AG04450 (cell line): ENCODE measurements at regions not wholly inside any gene's neighbourhood (a gene's known extent, or its start where the extent isn't known, plus 50 kb on each side); places are given as distances from the start of the nearest gene placed in this dataset.

Experiments
- CTCF ChIA-PET: fragments of 300-600, 350-600 bp; formaldehyde crosslinking; extraction: SDS; loops from one replicate; lab custom pipeline; 2022; ENCODE audit warnings: antibody characterized with exemption, inconsistent platforms; lab: Charles Lee
- POLR2A ChIA-PET: fragments of 350-600 bp; formaldehyde crosslinking; extraction: SDS; loops from one replicate; lab custom pipeline; 2021; ENCODE audit warnings: antibody characterized with exemption, inconsistent platforms; lab: Yijun Ruan, JAX
- DNase-seq: peaks from one replicate; pipeline ENCODE4 v3.0.0-alpha.2; 2011; ENCODE audit warnings: low read depth, low spot score
- H3K27ac ChIP-seq: one replicate; pipeline ENCODE4 v1.5.1; 2012; ENCODE audit warnings: low read depth, low read length, control low read depth
- H3K27me3 ChIP-seq: one replicate; pipeline ENCODE4 v1.6.0; 2012; ENCODE audit warnings: low read length; ENCODE audit not compliant: control insufficient read depth, insufficient read depth
- H3K4me3 ChIP-seq: 2 replicates; pipeline ENCODE4 v1.5.1; 2011; ENCODE audit warnings: mild to moderate bottlenecking, low read depth, low read length, control low read depth
- H3K9me3 ChIP-seq: 2 replicates; pipeline ENCODE4 v1.5.1; 2012; ENCODE audit warnings: low read length; ENCODE audit not compliant: control insufficient read depth, insufficient read depth
- CTCF ChIP-seq: IDR thresholded peaks from 2 replicates; pipeline ENCODE4 v1.5.1; 2011; ENCODE audit warnings: low read depth, low read length, control low read depth, inconsistent platforms

- DNase-seq, result no peak
- H3K27me3 ChIP-seq, result no peaks in the 10 kb centered on the region
- ChIA-PET POLR2A (no interaction called here), CTCF (interaction anchor here (0.7 to 6.8 kb wide), 2 partner anchors 14 to 45 kb away, joined by 3 to 45 read pairs; no protein-coding TSS in a partner anchor)
- no peak overlapping the region for H3K4me3 ChIP-seq
- TF ChIP-seq CTCF, result no peak
- no peaks in the 10 kb centered on the region for H3K9me3 ChIP-seq
- no peak overlapping the region for H3K27ac ChIP-seq
These were observed 61.3 kb upstream of the BZW1 start for GRCh38 chr2:200750323-200750910.

GRCh38 chr2:200751786-200752185 lies 59.9 kb upstream of the BZW1 start:
- H3K9me3 ChIP-seq, result no peaks in the 10 kb centered on the region
- ChIA-PET POLR2A (no interaction called here), CTCF (interaction anchor here (1.4 kb wide), 1 partner anchor 16 kb away, joined by 3 read pairs; no protein-coding TSS in a partner anchor)
- H3K27me3 ChIP-seq, result no peaks in the 10 kb centered on the region
- no peak for DNase-seq
- H3K27ac ChIP-seq, result no peak overlapping the region
- TF ChIP-seq CTCF, result no peak
- H3K4me3 ChIP-seq, result no peak overlapping the region

GRCh38 chr2:200752332-200752731 lies 59.4 kb upstream of the BZW1 start:
- H3K27ac ChIP-seq, result no peak overlapping the region
- POLR2A ChIA-PET, result no interaction called here
- CTCF ChIA-PET, result interaction anchor here (1.4 kb wide), 1 partner anchor 17 kb away, joined by 3 read pairs; no protein-coding TSS in a partner anchor
- H3K27me3 ChIP-seq, result no peaks in the 10 kb centered on the region
- TF ChIP-seq CTCF, result no peak
- no peak for DNase-seq
- no peaks in the 10 kb centered on the region for H3K9me3 ChIP-seq
- H3K4me3 ChIP-seq, result no peak overlapping the region

DNA sequence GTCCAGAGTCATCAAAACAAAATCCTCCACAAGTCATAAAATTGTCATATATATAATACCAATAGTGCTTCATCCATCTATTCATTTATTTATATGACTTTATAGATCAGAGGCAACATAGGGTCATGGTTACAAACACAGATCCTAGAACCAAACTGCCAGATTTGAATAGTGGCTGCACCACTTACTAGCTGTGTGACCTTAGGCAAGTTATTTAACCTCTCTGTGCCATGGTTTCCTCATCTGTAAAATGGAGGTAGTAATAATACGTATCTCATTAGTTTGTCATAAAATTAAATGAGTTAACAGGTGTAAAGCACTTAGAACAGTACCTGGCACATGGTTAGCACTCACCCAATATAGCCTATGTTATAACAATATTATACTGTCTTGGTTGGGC lies 58.9 kb upstream of the BZW1 start:
- no peak for TF ChIP-seq CTCF
- H3K27ac ChIP-seq, result no peak overlapping the region
- no peak for DNase-seq
- no peaks in the 10 kb centered on the region for H3K27me3 ChIP-seq
- H3K9me3 ChIP-seq, result no peaks in the 10 kb centered on the region
- no peak overlapping the region for H3K4me3 ChIP-seq
- CTCF ChIA-PET, result interaction anchor here (1.4 kb wide), 1 partner anchor 17 kb away, joined by 3 read pairs; no protein-coding TSS in a partner anchor
- POLR2A ChIA-PET, result no interaction called here

DNA sequence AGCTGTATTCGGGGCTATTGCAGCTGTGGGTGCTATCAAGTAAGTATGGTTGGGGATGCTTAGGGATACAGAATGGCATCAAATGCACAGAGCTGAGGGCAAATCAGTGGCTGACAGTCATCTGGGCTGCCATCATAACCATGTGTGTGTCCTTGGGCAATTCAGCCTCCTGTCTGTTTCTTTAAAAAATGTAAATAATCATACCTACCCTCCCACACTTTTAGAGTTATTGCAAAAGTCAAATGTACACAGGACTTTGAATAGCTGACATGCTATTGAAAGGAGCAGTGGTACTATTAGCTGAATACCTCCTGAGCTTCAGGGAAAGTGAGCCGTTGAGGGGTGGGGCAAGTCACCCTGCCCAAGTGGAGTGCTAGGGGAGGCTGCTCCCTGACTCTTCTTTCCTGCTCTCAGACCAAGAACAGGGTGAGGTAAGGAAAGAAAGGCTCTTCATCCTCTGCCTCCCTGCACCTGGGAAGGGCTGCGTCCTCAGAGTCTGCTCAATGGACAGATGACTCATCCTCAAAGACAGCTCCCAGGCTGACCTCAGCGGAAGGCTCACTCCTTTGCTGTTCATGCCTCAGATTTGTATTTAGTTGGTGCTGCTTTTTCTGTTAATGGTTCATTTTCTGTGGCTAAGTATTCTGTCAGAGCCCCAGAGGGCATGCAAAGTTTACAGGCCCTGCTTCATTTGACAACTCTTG lies 54.9 kb upstream of the BZW1 start:
- H3K9me3 ChIP-seq, result no peaks in the 10 kb centered on the region
- H3K27ac ChIP-seq, result peak overlapping the region; percentile 58
- CTCF ChIA-PET, result no interaction called here
- no peak for TF ChIP-seq CTCF
- no peak overlapping the region for H3K4me3 ChIP-seq
- no peaks in the 10 kb centered on the region for H3K27me3 ChIP-seq
- POLR2A ChIA-PET, result interaction anchor here (0.9 to 1.5 kb wide), 3 partner anchors 8 to 54 kb away, joined by 4 to 7 read pairs (median 5); no protein-coding TSS in a partner anchor
- peak; percentile 52 for DNase-seq
